SIG-M5 (cell line): ENCODE measurements at regions not wholly inside any gene's neighbourhood (a gene's known extent, or its start where the extent isn't known, plus 50 kb on each side); places are given as distances from the start of the nearest gene placed in this dataset.
A peak's percentile ranks its signal among the peaks of the same experiment; 100 is the strongest.

Source experiments
- DNase-seq: peaks from one replicate; lab custom pipeline; 2025; lab: John Stamatoyannopoulos, UW

DNA sequence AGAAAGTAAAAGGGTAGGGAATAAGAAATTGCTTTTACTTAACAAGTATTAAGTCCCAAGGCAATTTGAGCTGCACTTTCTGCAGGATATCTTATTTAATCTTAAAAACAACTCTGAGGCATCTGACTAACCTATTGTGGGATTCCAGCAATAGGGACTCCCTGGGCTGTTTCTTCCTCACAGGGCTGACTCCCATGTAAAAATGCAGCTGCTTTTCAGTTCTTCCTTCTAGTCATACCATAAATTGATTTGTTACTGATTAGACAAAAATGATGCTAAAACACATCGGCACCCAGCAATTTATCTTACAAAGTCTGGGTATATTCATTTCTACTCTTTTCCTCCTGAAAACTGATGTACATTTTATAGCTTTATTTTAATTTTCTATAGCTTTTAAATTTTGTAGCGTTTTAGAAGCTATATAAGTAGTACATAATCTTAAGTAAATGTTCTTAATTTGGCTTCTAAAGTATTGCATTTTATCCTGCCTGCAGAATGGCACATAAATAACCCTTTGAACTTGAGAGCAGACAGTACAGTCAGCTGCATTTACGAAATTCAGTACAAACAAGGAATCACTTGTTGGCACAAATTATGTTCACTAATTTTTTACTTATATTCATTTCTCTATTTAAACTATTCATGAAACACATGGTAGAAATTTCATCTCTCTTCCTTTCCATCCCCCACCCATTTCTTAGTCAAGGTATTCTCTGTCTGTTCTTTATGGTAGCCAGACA is 102.4 kb upstream of the FRY start:
- no peak for DNase-seq

GRCh38 chr13:31930490-31930889 is 101.1 kb upstream of the FRY start:
- no peak for DNase-seq

- no peak for DNase-seq
Observed at GRCh38 chr13:31930901-31931522, 100.6 kb upstream of the FRY start.

DNA sequence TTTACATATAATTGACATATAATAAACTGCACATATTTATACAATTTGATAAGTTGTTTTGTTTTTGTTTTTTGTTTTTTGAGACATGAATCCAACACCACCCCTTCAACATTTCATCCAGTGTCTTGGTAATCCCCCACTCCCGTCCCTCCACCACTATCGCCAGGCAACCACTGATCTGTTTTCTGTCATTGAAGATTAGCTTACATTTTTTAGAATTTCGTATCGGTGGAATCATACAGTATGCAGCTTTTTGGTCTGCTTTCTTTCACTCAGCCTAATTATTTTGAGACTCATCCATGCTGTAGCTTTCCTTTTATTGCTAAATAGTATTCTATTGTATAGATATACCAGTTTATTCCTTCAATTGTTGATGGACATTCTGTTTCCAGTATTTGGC is 94.1 kb upstream of the FRY start:
- DNase-seq, result no peak

GRCh38 chr13:31940076-31940475 is 91.5 kb upstream of the FRY start:
- DNase-seq, result no peak

DNA sequence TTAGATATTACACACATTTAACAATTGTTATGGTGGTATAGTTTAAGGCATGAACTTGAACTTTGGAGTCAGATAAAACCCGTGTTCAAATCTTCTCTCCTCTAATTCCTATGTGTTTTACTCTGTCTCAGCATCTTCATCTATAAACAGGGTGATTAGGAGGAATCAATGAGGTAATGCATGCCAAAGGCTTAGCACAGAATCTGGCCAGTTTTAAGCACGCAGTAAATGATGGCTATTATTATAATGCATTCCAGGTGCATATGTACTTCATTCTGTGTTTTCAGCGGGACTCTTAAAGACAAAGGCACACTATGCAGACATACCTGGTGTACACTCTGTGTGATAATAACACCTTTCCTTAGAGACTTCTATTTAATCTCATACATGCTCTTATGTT is 88.0 kb upstream of the FRY start:
- no peak for DNase-seq

DNA sequence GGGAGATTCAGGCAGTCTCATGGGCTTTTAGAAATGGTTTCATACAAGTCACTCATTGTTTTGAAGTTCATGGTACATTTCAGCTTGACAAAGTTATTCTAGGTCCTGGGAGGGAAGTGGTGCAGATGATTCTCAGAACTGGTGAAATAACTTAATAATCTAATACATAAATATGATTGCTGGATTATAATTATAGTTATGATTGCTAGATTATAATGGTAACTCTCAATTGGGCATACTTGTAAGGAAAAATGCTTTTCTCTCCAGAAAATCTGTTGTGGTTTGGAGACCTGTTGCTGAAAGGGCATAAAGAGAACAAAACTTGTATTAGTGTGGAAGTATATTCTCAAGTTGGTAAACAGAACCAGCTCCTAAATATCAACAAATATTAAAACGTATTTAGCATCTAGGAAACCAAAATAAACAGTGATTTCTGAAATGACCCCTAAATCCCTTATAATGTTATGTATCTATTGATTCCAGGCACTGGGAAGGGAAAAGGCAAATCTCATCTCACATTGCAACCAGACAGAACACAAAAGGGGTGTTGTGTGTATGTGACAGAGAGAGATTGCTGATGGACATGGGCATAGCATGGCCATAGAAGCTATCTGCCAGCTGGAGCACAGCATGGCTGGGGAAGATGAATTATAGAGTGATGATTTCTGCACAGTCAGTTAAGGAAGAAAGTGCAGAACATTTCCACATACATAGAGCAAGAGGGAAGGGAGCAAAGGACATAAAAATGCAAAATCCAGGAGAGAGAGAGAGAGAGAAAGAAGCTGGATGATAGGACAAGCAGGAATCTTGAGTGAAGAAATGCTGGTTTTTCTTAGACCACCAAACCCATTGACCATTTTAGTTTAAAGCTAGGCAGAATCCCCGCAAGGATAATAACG is 87.1 kb upstream of the FRY start:
- no peak for DNase-seq

DNA sequence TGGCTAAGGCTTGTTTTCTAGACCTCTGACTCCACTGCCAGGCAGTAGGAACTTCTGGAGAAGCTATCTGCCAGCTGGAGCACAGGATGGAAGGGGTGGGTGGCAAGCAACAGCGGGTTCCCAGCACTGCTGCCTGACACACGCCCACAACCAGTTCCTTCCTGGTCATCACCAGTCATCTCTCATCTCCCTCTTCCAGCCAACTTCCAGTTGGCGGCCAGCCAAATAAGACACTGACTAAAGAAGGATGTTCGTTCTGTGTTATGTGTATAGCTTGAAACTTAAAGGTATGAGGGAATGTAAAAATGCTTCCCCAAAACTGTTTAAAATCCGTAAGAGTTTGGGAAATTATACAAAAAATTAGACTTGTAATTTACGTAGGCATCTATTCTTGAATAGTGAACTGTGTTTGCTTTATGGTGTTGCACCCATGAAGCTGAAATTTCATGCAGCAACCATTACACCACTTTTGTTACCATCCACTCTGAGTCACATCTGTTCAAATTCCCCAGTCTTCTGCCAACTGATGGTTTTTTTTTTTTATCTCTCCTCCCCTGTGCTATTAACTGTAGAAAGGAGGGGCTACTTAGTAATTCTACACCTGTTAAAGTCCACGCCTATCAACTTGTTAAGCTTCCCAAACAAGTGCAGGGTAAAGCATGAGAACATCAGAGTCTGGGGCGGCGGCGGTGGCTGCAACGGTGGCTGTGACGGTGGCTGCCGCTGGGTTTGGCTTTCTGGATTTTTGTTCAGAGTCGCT is 86.2 kb upstream of the FRY start:
- DNase-seq, result no peak

DNA sequence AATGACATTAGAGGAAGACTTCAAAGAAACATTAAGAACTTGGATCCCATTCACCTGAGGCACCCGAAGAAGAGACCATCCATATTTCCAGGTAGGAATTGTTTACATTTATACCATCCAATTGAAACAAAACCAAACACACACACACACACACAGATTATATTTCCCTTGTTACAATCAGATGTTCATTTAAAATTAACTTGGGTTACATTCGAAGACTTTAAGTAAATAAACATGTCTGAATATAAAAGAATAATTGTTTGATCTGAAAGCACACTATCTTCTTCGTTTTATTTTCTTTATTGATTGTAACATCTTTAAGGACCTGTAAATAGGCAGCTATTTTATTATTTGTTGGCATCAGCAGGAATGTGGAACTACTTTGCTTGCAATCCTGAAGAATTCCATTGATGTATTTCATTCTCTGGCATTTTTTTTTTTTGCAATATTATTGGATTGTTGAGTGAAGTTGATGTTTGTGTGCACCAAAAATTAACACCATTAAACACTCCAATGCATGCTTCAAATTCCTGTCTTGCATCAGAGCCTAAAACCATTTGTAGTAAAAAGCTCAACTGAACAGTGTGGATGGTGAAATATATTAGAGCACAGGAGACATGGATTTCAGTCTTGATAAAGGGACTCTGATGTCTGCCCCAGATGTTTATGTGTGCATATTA is 85.3 kb upstream of the FRY start:
- no peak for DNase-seq

GRCh38 chr13:31947105-31947504 is 84.5 kb upstream of the FRY start:
- DNase-seq, result no peak

GRCh38 chr13:31947506-31947905 is 84.1 kb upstream of the FRY start:
- no peak for DNase-seq

GRCh38 chr13:31949486-31949885 is 82.1 kb upstream of the FRY start:
- no peak for DNase-seq

DNA sequence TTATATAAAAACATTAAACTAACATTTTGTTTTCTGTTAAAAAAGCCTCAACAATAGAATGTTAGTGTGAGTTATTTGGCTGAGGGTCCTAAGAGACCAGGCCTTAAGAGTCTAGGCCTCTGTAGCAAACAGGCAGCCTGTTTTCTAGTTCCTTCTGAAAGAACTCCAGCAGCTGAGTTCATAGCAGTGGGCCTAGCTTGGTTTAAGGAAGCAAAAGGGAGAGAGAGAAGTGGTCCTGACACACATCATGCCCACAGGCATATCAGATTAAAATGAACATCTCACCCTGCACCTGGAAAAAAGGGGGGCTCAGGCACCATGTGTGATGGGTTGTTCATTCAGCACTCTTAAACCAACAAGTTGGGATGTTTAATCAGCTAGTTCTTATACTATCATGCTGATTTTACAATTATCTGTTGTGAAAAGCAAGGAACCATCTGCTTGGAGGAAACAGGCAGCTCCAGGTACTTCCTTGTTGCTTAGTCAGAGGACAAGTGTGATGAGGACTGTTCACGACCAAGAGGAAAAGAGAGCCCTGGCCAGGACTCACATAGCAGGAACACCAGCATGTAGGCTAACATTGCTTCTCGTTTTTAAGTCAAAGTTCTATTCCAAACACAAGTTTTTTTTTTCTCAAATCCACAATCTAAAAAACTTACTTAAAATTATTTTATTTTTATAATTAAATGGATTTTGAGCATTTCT is 81.3 kb upstream of the FRY start:
- DNase-seq, result no peak

DNA sequence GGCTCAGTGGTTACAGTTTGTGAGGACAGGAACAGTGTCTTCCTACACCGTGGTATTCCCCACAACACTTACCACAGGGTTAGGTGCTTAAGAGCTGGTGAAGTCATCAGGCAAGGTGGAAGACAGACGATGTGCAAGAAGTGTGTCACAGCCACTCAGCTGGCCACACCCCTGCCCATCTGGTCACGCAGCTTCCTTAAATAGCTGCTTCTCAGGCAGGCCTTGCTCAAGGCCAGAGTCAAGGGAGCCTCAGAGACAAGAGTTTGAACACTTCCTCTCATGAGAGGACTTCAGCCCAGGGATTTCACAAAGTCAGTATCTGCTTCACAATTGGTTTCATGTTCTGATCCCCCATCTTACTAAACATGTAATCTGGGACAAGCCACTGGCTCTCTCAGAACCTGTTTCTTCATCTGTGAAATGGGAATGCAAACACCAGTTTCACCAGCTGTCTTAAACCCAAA is 80.3 kb upstream of the FRY start:
- DNase-seq, result peak; percentile 78

- DNase-seq, result no peak
Observed at GRCh38 chr13:31952641-31953380, 78.8 kb upstream of the FRY start.

DNA sequence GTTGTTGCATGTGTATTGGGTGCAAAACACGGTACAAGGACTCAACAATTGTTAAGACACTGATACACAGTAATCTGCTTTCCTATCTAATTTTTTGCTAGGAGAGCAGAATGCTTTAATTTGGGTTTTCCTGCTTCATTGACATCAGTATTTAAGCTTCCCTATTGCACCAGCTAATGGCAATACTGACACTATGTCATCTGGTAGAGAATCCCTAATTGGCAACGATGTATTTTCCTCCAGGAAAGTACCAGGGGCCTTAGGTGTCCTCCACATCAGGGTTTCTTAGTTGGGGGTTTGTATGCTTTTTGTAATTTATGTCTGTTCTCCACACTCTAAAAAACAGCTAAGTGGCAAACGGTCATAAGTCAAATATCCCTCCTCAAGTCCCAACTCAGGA is 76.5 kb upstream of the FRY start:
- DNase-seq, result no peak

DNA sequence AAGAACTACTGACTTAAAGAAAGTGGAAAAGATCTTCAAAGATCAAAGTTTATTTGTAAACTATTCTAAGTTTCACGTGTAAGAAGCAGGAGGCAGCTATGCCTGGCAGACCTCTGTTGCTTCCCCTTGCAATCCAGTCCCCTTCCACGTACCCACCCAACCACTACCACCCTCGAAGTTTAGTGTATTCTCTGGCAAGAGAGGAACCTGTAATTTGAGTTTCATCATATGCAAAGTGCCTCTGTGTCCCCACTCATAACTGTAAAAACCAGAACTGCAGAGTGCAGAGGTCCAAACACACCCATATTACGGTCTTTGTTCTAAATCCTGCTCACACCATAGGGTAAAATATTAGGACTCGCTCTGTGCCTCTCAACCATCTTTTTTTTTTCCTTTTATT is 75.8 kb upstream of the FRY start:
- no peak for DNase-seq

- DNase-seq, result no peak
Observed at GRCh38 chr13:31956980-31957644, 74.5 kb upstream of the FRY start.

DNA sequence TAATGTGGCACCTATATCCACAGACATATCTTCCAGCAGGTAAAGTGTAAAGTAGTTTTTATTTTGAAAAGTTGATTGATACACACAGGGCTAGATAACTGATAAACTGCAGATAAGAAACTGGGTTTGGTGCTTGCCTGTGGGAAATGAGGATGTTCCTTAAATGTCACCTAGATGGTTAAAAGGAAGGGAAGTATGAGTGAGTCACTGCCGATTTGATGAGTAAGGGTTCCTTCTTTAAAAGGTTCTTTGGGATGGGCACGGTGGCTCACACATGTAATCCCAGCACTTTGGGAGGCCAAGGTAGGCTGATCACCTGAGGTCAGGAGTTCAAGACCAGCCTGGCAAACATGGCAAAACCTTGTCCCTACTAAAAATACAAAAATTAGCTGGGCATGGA is 73.8 kb upstream of the FRY start:
- DNase-seq, result no peak
